ENCODE measurements at regions not wholly inside any gene's neighbourhood (a gene's known extent, or its start where the extent isn't known, plus 50 kb on each side); places are given as distances from the start of the nearest gene placed in this dataset.

DNA sequence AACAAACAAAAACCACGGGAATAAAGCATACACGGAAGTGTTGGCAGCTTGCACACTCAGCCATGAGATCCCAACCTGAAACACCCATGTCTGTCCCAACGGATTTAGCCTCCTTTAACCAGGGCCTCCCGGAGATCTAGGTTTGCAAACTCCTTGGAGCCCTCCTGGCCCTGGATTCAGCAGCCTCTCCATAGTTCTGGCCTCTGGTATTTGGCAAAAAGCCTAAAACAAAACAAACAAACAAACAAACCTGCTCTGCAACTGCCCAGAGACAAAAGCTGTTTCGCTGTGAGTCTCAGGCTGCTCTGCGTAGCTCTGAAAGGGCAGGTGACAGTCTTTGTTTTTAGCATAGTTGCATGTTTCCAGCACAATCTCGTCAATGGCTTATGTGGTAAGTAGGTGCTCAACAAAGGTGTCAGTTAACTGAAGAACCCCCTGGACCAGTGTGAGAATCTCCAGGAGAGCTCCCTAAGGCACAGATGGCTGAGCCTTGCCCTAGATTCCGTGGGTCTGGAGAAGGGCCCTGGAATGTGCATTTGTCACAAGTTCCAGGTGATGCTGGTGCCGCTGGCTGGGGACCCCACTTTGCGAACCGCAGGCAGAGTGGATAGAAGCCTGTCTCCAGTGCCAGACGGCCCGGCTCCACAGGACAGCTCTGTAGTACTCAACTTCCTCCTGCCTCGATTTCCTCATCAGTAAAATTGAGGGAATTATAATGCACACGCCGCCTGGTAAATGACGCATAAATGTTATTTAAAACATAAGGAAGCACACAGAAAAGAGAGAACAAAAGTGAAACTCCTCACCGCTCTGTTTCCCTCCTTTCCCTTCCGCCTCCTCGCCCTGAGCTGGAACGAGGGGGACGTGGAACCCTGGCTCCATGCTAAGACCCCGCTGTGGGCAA is 86.2 kb downstream of the RIPK4 start:
- TF ChIP-seq, protein P1, sequence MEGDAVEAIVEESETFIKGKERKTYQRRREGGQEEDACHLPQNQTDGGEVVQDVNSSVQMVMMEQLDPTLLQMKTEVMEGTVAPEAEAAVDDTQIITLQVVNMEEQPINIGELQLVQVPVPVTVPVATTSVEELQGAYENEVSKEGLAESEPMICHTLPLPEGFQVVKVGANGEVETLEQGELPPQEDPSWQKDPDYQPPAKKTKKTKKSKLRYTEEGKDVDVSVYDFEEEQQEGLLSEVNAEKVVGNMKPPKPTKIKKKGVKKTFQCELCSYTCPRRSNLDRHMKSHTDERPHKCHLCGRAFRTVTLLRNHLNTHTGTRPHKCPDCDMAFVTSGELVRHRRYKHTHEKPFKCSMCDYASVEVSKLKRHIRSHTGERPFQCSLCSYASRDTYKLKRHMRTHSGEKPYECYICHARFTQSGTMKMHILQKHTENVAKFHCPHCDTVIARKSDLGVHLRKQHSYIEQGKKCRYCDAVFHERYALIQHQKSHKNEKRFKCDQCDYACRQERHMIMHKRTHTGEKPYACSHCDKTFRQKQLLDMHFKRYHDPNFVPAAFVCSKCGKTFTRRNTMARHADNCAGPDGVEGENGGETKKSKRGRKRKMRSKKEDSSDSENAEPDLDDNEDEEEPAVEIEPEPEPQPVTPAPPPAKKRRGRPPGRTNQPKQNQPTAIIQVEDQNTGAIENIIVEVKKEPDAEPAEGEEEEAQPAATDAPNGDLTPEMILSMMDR (IDR thresholded peaks at IDR 0.05): no peak
- no peak for TF ChIP-seq POLR2A (IDR thresholded peaks at IDR 0.05)
